Karpas-422 (cell line): ENCODE measurements at regions not wholly inside any gene's neighbourhood (a gene's known extent, or its start where the extent isn't known, plus 50 kb on each side); places are given as distances from the start of the nearest gene placed in this dataset.

Source experiments
- DNase-seq: peaks from one replicate; pipeline ENCODE4 v3.0.0-alpha.2; 2015
- H2AFZ ChIP-seq: fragments of 200-600 bp; sonication (generic); 2 replicates; pipeline ENCODE4 v1.6.1; 2014; ENCODE audit warnings: antibody characterized with exemption, low read length, mixed read lengths
- H3K27ac ChIP-seq: fragments of 200-600 bp; sonication (generic); 2 replicates; pipeline ENCODE4 v1.5.1; 2014; ENCODE audit warnings: mild to moderate bottlenecking, low read length, moderate library complexity
- H3K27me3 ChIP-seq: fragments of 200-600 bp; sonication (generic); 2 replicates; pipeline ENCODE4 v1.6.1; 2014; ENCODE audit warnings: low read length, mixed read lengths
- H3K36me3 ChIP-seq: fragments of 200-600 bp; sonication (generic); 2 replicates; pipeline ENCODE4 v1.6.1; 2014; ENCODE audit warnings: low read length, mixed read lengths; ENCODE audit not compliant: insufficient read depth
- H3K4me1 ChIP-seq: fragments of 200-600 bp; sonication (generic); 2 replicates; pipeline ENCODE4 v1.6.1; 2014; ENCODE audit warnings: mild to moderate bottlenecking, low read length, mixed read lengths
- H3K4me2 ChIP-seq: fragments of 200-600 bp; sonication (generic); 2 replicates; pipeline ENCODE4 v1.6.1; 2014; ENCODE audit warnings: low read length, low read depth, mild to moderate bottlenecking; ENCODE audit not compliant: poor library complexity, severe bottlenecking
- H3K4me3 ChIP-seq: fragments of 200-600 bp; sonication (generic); 2 replicates; pipeline ENCODE4 v1.5.1; 2014; ENCODE audit warnings: mild to moderate bottlenecking, antibody characterized with exemption, low read length, mixed read lengths
- H3K79me2 ChIP-seq: fragments of 200-600 bp; sonication (generic); 2 replicates; pipeline ENCODE4 v1.6.1; 2014; ENCODE audit warnings: mild to moderate bottlenecking, low read length, mixed read lengths
- H3K9ac ChIP-seq: fragments of 200-600 bp; sonication (generic); 2 replicates; pipeline ENCODE4 v1.6.0; 2014; ENCODE audit warnings: low read length
- H3K9me2 ChIP-seq: fragments of 200-600 bp; sonication (generic), shearing (Covaris generic); replicated peaks from 2 replicates; pipeline ENCODE4 v1.6.0; 2014; ENCODE audit warnings: mild to moderate bottlenecking, low read length, moderate library complexity; ENCODE audit not compliant: insufficient read depth
- H3K9me3 ChIP-seq: fragments of 300-700, 200-600 bp; sonication (generic); 2 replicates; pipeline ENCODE4 v1.6.1; 2014; ENCODE audit warnings: low read length, mixed read lengths
- H4K20me1 ChIP-seq: fragments of 200-600 bp; sonication (generic); 2 replicates; pipeline ENCODE4 v1.6.1; 2014; ENCODE audit warnings: mild to moderate bottlenecking, antibody characterized with exemption, low read length, low read depth; ENCODE audit not compliant: insufficient read depth

- H3K9ac ChIP-seq: no peak overlapping the region
- no peaks in the 10 kb centered on the region for H3K36me3 ChIP-seq
- no peak overlapping the region for H3K27ac ChIP-seq
- no peaks in the 10 kb centered on the region for H3K9me2 ChIP-seq
- H3K4me1 ChIP-seq: no peaks in the 10 kb centered on the region
- no peak overlapping the region for H3K4me3 ChIP-seq
- H4K20me1 ChIP-seq: no peaks in the 10 kb centered on the region
- peaks cover 13% of the 10 kb centered on the region for H3K9me3 ChIP-seq
- H3K79me2 ChIP-seq: no peaks in the 10 kb centered on the region
- DNase-seq: no peak
- no peaks in the 10 kb centered on the region for H3K27me3 ChIP-seq
- H2AFZ ChIP-seq: no peak overlapping the region
- no peak overlapping the region for H3K4me2 ChIP-seq
These were observed 1017.5 kb downstream of the SORCS1 start for GRCh38 chr10:106147021-106147420.

GRCh38 chr10:106139915-106140314 is 1024.6 kb downstream of the SORCS1 start:
- no peak overlapping the region for H3K4me3 ChIP-seq
- no peak overlapping the region for H3K9ac ChIP-seq
- no peak for DNase-seq
- no peaks in the 10 kb centered on the region for H3K27me3 ChIP-seq
- H3K4me1 ChIP-seq: no peaks in the 10 kb centered on the region
- no peaks in the 10 kb centered on the region for H3K79me2 ChIP-seq
- no peaks in the 10 kb centered on the region; the same call in 1 of the 2 replicates for H3K9me2 ChIP-seq
- no peak overlapping the region for H3K4me2 ChIP-seq
- peaks cover 6% of the 10 kb centered on the region for H3K9me3 ChIP-seq
- H3K36me3 ChIP-seq: no peaks in the 10 kb centered on the region
- no peaks in the 10 kb centered on the region for H4K20me1 ChIP-seq
- no peak overlapping the region for H2AFZ ChIP-seq
- no peak overlapping the region for H3K27ac ChIP-seq

- Histone ChIP-seq H3K27ac (no peak overlapping the region), H3K79me2 (no peaks in the 10 kb centered on the region), H3K27me3 (no peaks in the 10 kb centered on the region), H3K9me3 (peaks cover 14% of the 10 kb centered on the region), H2AFZ (no peak overlapping the region), H3K4me3 (no peak overlapping the region), H3K4me2 (no peak overlapping the region), H3K9ac (no peak overlapping the region), H3K4me1 (no peaks in the 10 kb centered on the region), H3K36me3 (no peaks in the 10 kb centered on the region), H4K20me1 (no peaks in the 10 kb centered on the region), H3K9me2 (no peaks in the 10 kb centered on the region; the same call in 1 of the 2 replicates)
- DNase-seq: no peak
These were observed 1028.3 kb downstream of the SORCS1 start for GRCh38 chr10:106136175-106136574.

GRCh38 chr10:106134326-106135000 is 1030.0 kb downstream of the SORCS1 start:
- no peak overlapping the region for H3K9ac ChIP-seq
- no peak overlapping the region for H3K4me2 ChIP-seq
- H2AFZ ChIP-seq: no peak overlapping the region
- no peak for DNase-seq
- peaks cover 14% of the 10 kb centered on the region for H3K9me3 ChIP-seq
- H4K20me1 ChIP-seq: no peaks in the 10 kb centered on the region
- H3K9me2 ChIP-seq: no peaks in the 10 kb centered on the region; the same call in 1 of the 2 replicates
- H3K27me3 ChIP-seq: no peaks in the 10 kb centered on the region
- no peak overlapping the region for H3K27ac ChIP-seq
- no peaks in the 10 kb centered on the region for H3K4me1 ChIP-seq
- no peaks in the 10 kb centered on the region for H3K79me2 ChIP-seq
- H3K36me3 ChIP-seq: no peaks in the 10 kb centered on the region
- no peak overlapping the region for H3K4me3 ChIP-seq

- H3K9me3 ChIP-seq: peaks cover 14% of the 10 kb centered on the region
- H3K4me1 ChIP-seq: no peaks in the 10 kb centered on the region
- H3K4me3 ChIP-seq: no peak overlapping the region
- no peak overlapping the region for H3K27ac ChIP-seq
- H3K9ac ChIP-seq: no peak overlapping the region
- no peaks in the 10 kb centered on the region for H3K27me3 ChIP-seq
- no peak for DNase-seq
- H3K36me3 ChIP-seq: no peaks in the 10 kb centered on the region
- H4K20me1 ChIP-seq: no peaks in the 10 kb centered on the region
- H3K79me2 ChIP-seq: no peaks in the 10 kb centered on the region
- no peak overlapping the region for H2AFZ ChIP-seq
- H3K4me2 ChIP-seq: no peak overlapping the region
- no peaks in the 10 kb centered on the region; the same call in 1 of the 2 replicates for H3K9me2 ChIP-seq
These were observed 1031.1 kb downstream of the SORCS1 start for GRCh38 chr10:106133451-106133850.

GRCh38 chr10:106132956-106133355 is 1031.5 kb downstream of the SORCS1 start:
- H3K27me3 ChIP-seq: no peaks in the 10 kb centered on the region
- no peaks in the 10 kb centered on the region for H3K36me3 ChIP-seq
- no peaks in the 10 kb centered on the region for H3K4me1 ChIP-seq
- H3K9ac ChIP-seq: no peak overlapping the region
- H3K4me2 ChIP-seq: no peak overlapping the region
- no peaks in the 10 kb centered on the region; the same call in 1 of the 2 replicates for H3K9me2 ChIP-seq
- no peak overlapping the region for H3K27ac ChIP-seq
- DNase-seq: no peak
- H2AFZ ChIP-seq: no peak overlapping the region
- H4K20me1 ChIP-seq: no peaks in the 10 kb centered on the region
- no peak overlapping the region for H3K4me3 ChIP-seq
- no peaks in the 10 kb centered on the region for H3K79me2 ChIP-seq
- H3K9me3 ChIP-seq: peaks cover 14% of the 10 kb centered on the region

GRCh38 chr10:106114656-106115186 is 1049.8 kb downstream of the SORCS1 start:
- no peak overlapping the region for H3K9ac ChIP-seq
- no peak overlapping the region for H3K27ac ChIP-seq
- no peak overlapping the region for H2AFZ ChIP-seq
- H3K4me2 ChIP-seq: no peak overlapping the region
- no peaks in the 10 kb centered on the region for H3K4me1 ChIP-seq
- H3K27me3 ChIP-seq: no peaks in the 10 kb centered on the region
- no peaks in the 10 kb centered on the region for H4K20me1 ChIP-seq
- no peak overlapping the region for H3K4me3 ChIP-seq
- no peak for DNase-seq
- no peaks in the 10 kb centered on the region for H3K36me3 ChIP-seq
- H3K79me2 ChIP-seq: no peaks in the 10 kb centered on the region
- no peaks in the 10 kb centered on the region for H3K9me2 ChIP-seq
- peaks cover 22% of the 10 kb centered on the region for H3K9me3 ChIP-seq

GRCh38 chr10:106111246-106111645 is 1053.3 kb downstream of the SORCS1 start:
- H3K4me3 ChIP-seq: no peak overlapping the region
- H3K36me3 ChIP-seq: no peaks in the 10 kb centered on the region
- H3K79me2 ChIP-seq: no peaks in the 10 kb centered on the region
- H3K9ac ChIP-seq: no peak overlapping the region
- no peaks in the 10 kb centered on the region for H3K9me2 ChIP-seq
- no peaks in the 10 kb centered on the region for H3K4me1 ChIP-seq
- H2AFZ ChIP-seq: no peak overlapping the region
- H3K4me2 ChIP-seq: no peak overlapping the region
- no peak overlapping the region for H3K27ac ChIP-seq
- no peaks in the 10 kb centered on the region for H3K27me3 ChIP-seq
- no peaks in the 10 kb centered on the region for H4K20me1 ChIP-seq
- peaks cover 22% of the 10 kb centered on the region for H3K9me3 ChIP-seq
- DNase-seq: no peak
